ENCODE measurements at regions not wholly inside any gene's neighbourhood (a gene's known extent, or its start where the extent isn't known, plus 50 kb on each side); places are given as distances from the start of the nearest gene placed in this dataset.

- DNase-seq (ENCODE audit: low spot score) = no peak
Measured at GRCh38 chr5:120007598-120007997, 378.2 kb downstream of the FAM170A start.

- DNase-seq (ENCODE audit: low spot score) = no peak
Measured at GRCh38 chr5:120012431-120012830, 383.1 kb downstream of the FAM170A start.

GRCh38 chr5:120014535-120014934, 385.2 kb downstream of the FAM170A start:
- DNase-seq (ENCODE audit: low spot score) = no peak

GRCh38 chr5:120016717-120017382, 387.5 kb downstream of the FAM170A start:
- DNase-seq (ENCODE audit: low spot score) = no peak

- no peak for DNase-seq (ENCODE audit: low spot score)
Measured at GRCh38 chr5:120017513-120017912, 388.2 kb downstream of the FAM170A start.

- DNase-seq (ENCODE audit: low spot score) = no peak
Measured at GRCh38 chr5:120035181-120035580, 405.8 kb downstream of the FAM170A start.

GRCh38 chr5:120035815-120036577, 406.6 kb downstream of the FAM170A start:
- DNase-seq (ENCODE audit: low spot score) = no peak

- no peak for DNase-seq (ENCODE audit: low spot score)
Measured at GRCh38 chr5:120037451-120037850, 408.1 kb downstream of the FAM170A start.

- no peak for DNase-seq (ENCODE audit: low spot score)
Measured at GRCh38 chr5:120039111-120039510, 409.8 kb downstream of the FAM170A start.

GRCh38 chr5:120043431-120043830, 414.1 kb downstream of the FAM170A start:
- no peak for DNase-seq (ENCODE audit: low spot score)

- DNase-seq (ENCODE audit: low spot score) = no peak
Measured at GRCh38 chr5:120052916-120053828, 410.9 kb upstream of the PRR16 start.

- no peak for DNase-seq (ENCODE audit: low spot score)
Measured at GRCh38 chr5:120053841-120054240, 410.3 kb upstream of the PRR16 start.

GRCh38 chr5:120055858-120056257, 408.2 kb upstream of the PRR16 start:
- peak; percentile 1 for DNase-seq (ENCODE audit: low spot score)

GRCh38 chr5:120062515-120062917, 401.6 kb upstream of the PRR16 start:
- DNase-seq (ENCODE audit: low spot score) = no peak

GRCh38 chr5:120072068-120072761, 391.9 kb upstream of the PRR16 start:
- no peak for DNase-seq (ENCODE audit: low spot score)

- DNase-seq (ENCODE audit: low spot score) = no peak
Measured at GRCh38 chr5:120073722-120074121, 390.4 kb upstream of the PRR16 start.

GRCh38 chr5:120080781-120081180, 383.3 kb upstream of the PRR16 start:
- DNase-seq (ENCODE audit: low spot score) = no peak

GRCh38 chr5:120082316-120083068, 381.6 kb upstream of the PRR16 start:
- DNase-seq (ENCODE audit: low spot score) = no peak

- DNase-seq (ENCODE audit: low spot score) = no peak
Measured at GRCh38 chr5:120083851-120084542, 380.1 kb upstream of the PRR16 start.

GRCh38 chr5:120084543-120084870, 379.6 kb upstream of the PRR16 start:
- DNase-seq (ENCODE audit: low spot score) = no peak

GRCh38 chr5:120086081-120086480, 378.0 kb upstream of the PRR16 start:
- no peak for DNase-seq (ENCODE audit: low spot score)

Measured in globus pallidus (tissue), 1 donor.